Esophagus (tissue), 2 donors: ENCODE measurements at regions not wholly inside any gene's neighbourhood (a gene's known extent, or its start where the extent isn't known, plus 50 kb on each side); places are given as distances from the start of the nearest gene placed in this dataset.
"Not testable (repeated sequence)": the region's sequence is repeated elsewhere in the genome, so short reads cannot be mapped to it uniquely, and the experiment has no call there.

Source experiments
- H3K27ac ChIP-seq, 2 donors: one replicate each; pipeline ENCODE4 v1.5.1; 2013; ENCODE audit warnings: low read depth in 2 of 2, mild to moderate bottlenecking in 2 of 2, inconsistent platforms in 1 of 2, low read length in 1 of 2, moderate library complexity in 1 of 2
- H3K27me3 ChIP-seq, 2 donors: one replicate each; pipeline ENCODE4 v1.6.1; 2013; ENCODE audit warnings: low read length in 2 of 2, control low read depth in 1 of 2, mild to moderate bottlenecking in 1 of 2; ENCODE audit not compliant: insufficient read depth in 2 of 2, control insufficient read depth in 1 of 2
- H3K36me3 ChIP-seq, 2 donors: one replicate each; pipeline ENCODE4 v1.6.1; 2013; ENCODE audit warnings: low read length in 1 of 2; ENCODE audit not compliant: control insufficient read depth in 2 of 2, insufficient read depth in 2 of 2
- H3K4me1 ChIP-seq, 2 donors: one replicate each; pipeline ENCODE4 v1.6.1; 2013; ENCODE audit warnings: low read length in 1 of 2; ENCODE audit not compliant: control insufficient read depth in 2 of 2, insufficient read depth in 2 of 2
- H3K4me3 ChIP-seq, 2 donors: one replicate each; pipeline ENCODE4 v1.5.1; 2013; ENCODE audit warnings: low read length in 2 of 2, mild to moderate bottlenecking in 2 of 2, low read depth in 1 of 2, moderate library complexity in 1 of 2
- H3K9me3 ChIP-seq, 2 donors: one replicate each; pipeline ENCODE4 v1.6.1; 2013; ENCODE audit warnings: mild to moderate bottlenecking in 2 of 2, low read depth in 1 of 2, low read length in 1 of 2, moderate library complexity in 1 of 2; ENCODE audit not compliant: control insufficient read depth in 2 of 2, insufficient read depth in 1 of 2
- WGBS, 2 donors: extraction: QIAGEN DNeasy Blood & Tissue Kit; methylation state at CpG; one replicate each; pipeline ENCODE4 v1.1.7; 2013; 5-methylcytosine and 5-hydroxymethylcytosine counted together
- donor health status: healthy with polysubstance abuse.
- donor health status: Bipolar disorder and iron deficiency.

DNA sequence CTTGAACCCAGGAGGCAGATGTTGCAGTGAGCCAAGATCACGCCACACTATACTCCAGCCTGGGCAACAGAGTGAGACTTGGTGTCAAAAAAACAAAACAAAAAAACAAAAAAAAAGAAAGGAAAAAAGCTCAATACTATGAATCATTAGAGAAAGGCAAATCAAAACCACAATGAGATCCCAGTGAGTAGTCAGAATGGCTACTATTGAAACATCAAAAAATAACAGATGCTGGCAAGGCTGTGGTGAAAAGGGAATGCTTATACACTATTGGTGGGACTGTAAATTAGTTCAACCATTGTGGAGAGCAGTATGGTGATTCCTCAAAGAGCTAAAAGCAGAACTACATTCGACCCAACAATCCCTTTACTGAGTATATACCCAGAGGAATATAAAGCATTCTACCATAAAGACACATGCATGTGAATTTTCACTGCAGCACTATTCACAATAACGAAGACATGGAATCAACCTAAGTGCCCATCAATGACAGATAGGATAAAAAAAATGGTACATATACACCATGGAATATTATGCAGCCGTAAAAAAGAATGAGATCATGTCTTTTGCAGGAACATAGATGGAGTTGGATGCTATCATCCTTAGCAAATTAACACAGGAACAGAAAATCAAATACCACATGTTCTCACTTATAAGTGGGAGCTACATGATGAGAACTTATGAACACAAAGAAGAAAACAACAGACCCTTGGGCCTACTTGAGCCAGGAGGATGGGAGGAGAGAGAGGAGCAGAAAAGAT, 81.9 kb upstream of the ARRDC3 start:
- H3K27ac ChIP-seq = no peak overlapping the region
- no peak overlapping the region for H3K4me3 ChIP-seq
- H3K36me3 ChIP-seq = no peaks in the 10 kb centered on the region
- 93 to 95% methylated on average over 4 of the region's 4 CpGs for WGBS, 2 donors
- H3K27me3 ChIP-seq = no peaks in the 10 kb centered on the region
- H3K4me1 ChIP-seq = no peaks in the 10 kb centered on the region
- H3K9me3 ChIP-seq = no peaks in the 10 kb centered on the region

DNA sequence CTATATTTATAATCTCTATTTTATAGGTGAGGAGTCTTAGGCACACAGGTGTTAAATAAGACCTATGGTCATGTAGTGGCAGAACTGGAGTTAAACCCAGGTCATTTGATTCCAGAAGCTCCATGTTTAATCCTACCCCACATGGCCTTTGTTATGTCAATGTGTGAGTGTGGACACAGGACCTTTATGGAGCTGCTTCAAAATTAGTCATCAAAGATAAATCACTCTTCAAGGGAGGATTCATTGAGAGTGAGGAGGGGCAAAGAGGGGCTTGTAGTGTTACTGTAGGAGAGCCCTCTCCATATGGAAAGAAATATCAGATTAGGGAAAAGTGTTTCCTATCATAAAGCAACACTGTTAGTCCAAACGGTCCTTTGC, 74.6 kb upstream of the ARRDC3 start:
- Histone ChIP-seq H3K27ac (no peak overlapping the region), H3K9me3 (no peaks in the 10 kb centered on the region), H3K27me3 (no peaks in the 10 kb centered on the region), H3K4me1 (no peaks in the 10 kb centered on the region), H3K4me3 (no peak overlapping the region), H3K36me3 (no peaks in the 10 kb centered on the region)
- 89 to 90% methylated on average over 1 of the region's 1 CpG for WGBS, 2 donors

DNA sequence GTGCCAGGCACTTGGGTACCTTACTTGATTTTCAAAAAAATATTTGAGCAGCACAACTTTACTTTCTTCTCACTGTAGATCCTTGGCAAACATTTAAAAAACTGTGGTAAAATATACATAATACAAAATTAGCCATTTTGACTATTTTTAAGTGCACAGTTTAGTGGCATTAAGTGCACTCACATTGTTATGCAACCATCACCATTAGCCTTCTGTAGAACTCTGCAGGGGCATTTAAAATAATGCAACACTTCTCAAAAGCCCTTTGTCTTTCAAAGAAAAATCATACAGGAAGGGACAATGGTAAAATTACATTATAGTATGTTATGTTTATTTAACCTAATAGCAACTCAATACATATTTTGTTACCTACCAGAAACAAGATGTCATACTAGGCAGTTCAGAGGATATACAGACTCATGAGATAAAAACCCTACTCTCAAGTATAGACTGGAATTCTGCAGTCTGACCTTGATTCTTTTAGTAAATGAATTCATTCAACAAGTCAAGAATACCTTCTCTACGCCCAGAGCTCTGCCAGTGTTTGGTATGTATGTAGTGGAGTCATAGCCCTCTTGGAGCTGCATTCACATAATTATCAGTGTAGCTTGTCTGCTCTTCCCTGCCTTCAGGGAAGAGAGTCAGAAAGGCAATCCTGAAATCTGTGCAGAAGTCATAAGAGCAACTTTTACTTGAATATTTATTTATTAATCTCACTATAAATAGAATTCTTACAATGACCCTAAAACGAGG, 74.0 kb upstream of the ARRDC3 start:
- no peak overlapping the region for H3K4me3 ChIP-seq
- WGBS, 2 donors = 56 to 71% methylated on average over 2 of the region's 2 CpGs

GRCh38 chr5:91449083-91449482, 66.0 kb upstream of the ARRDC3 start:
- no peaks in the 10 kb centered on the region for H3K36me3 ChIP-seq
- 79 to 82% methylated on average over 1 of the region's 1 CpG for WGBS, 2 donors
- no peaks in the 10 kb centered on the region for H3K27me3 ChIP-seq
- H3K4me1 ChIP-seq = no peaks in the 10 kb centered on the region
- H3K27ac ChIP-seq = no peak overlapping the region
- no peak overlapping the region for H3K4me3 ChIP-seq
- no peaks in the 10 kb centered on the region for H3K9me3 ChIP-seq

More for the DNA sequence above, 74.0 kb upstream of the ARRDC3 start:
- no peaks in the 10 kb centered on the region for H3K27me3 ChIP-seq
- no peak overlapping the region for H3K27ac ChIP-seq
- H3K9me3 ChIP-seq = no peaks in the 10 kb centered on the region
- H3K4me1 ChIP-seq = no peaks in the 10 kb centered on the region
- no peaks in the 10 kb centered on the region for H3K36me3 ChIP-seq

DNA sequence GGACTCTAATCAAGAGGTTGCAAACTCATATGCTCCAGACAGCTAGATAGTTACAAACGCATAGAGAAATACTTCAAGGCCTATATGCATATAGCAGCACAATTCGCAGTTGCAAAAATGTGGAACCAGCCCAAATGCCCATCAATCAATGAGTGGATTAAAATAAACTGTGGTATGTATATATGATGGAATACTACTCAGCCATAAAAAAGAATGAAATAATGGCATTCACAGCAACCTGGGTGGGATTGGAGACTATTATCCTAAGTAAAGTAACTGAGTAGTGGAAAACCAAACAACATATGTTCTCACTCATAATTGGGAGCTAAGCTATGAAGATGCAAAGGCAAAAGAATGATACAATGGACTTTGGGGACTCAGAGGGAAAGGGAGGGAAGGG, 65.0 kb upstream of the ARRDC3 start:
- not testable (repeated sequence) for H3K27me3 ChIP-seq, H3K27ac ChIP-seq, H3K36me3 ChIP-seq, H3K9me3 ChIP-seq, H3K4me3 ChIP-seq, H3K4me1 ChIP-seq
- WGBS, 2 donors = 97 to 99% methylated on average over 2 of the region's 2 CpGs

DNA sequence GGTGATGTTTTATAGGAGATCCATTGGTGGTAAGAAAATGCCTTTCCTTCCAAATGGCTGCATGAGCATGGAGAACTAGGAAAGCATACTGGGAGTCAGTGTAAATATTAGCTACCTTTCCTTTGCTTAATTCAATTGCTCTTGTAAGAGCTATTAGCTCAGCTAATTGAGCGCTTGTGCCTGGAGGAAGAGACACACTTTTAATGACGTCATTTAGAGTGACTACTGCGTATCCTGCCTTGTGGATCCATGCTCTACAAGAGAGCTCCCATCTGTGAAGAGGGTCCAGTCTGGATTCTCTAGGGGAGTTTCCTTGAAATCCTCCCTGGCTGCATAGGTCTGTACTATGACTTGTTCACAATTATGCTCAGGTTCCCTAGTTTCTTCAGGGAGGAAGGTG, 63.8 kb upstream of the ARRDC3 start:
- not testable (repeated sequence) for H3K4me1 ChIP-seq, H3K27me3 ChIP-seq, H3K27ac ChIP-seq, H3K36me3 ChIP-seq, H3K4me3 ChIP-seq, H3K9me3 ChIP-seq
- WGBS, 2 donors = 78 to 91% methylated on average over 3 of the region's 3 CpGs

- Histone ChIP-seq H3K4me3 (no peak overlapping the region), H3K9me3 (no peaks in the 10 kb centered on the region), H3K27me3 (no peaks in the 10 kb centered on the region), H3K36me3 (no peaks in the 10 kb centered on the region), H3K27ac (no peak overlapping the region), H3K4me1 (no peaks in the 10 kb centered on the region)
- WGBS, 2 donors = 39 to 59% methylated on average over 1 of the region's 1 CpG
These were observed 60.8 kb upstream of the ARRDC3 start for GRCh38 chr5:91443761-91444467.

DNA sequence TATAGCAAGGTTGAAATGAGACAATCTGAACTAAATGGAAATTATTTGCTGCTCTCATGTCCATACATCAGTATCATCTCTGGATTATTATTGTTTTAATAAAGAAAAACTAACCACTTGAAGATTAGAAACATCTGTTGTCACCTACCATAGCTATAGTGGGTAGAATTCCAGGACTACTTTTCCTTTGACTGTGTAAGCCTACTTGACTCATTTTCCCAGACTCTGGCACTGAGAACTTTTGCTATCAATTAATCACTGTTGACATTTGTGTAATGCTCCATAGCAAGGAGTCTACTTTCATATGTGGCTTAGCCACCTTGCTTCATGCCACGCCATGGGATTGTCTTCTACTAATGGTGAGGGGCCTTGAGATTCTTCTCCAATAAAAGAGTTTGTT, 59.9 kb upstream of the ARRDC3 start:
- Histone ChIP-seq H3K4me1 (no peaks in the 10 kb centered on the region), H3K27me3 (no peaks in the 10 kb centered on the region), H3K9me3 (no peaks in the 10 kb centered on the region), H3K36me3 (no peaks in the 10 kb centered on the region), H3K27ac (no peak overlapping the region), H3K4me3 (no peak overlapping the region)
- 76 to 78% methylated on average over 1 of the region's 1 CpG for WGBS, 2 donors

DNA sequence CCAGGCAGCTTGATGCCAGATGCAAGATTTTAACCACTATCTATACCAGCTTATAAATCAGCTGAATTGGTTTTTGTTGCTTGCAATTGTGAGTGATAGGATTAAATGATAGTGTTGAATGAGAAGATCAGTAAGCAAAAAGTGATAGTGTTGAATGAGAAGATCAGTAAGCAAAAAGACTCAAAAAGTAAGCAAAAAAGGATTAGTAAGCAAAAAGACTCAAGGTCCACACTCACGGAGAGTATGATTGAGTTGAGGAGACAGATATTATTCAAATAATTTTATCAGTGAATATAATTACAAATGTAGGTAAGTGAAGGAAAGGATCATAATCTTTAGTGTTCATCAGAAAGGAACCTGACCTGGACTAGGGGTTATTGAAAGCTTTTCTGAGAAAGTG, 58.0 kb upstream of the ARRDC3 start:
- 87 to 92% methylated on average over 1 of the region's 1 CpG for WGBS, 2 donors
- no peaks in the 10 kb centered on the region for H3K36me3 ChIP-seq
- no peaks in the 10 kb centered on the region for H3K27me3 ChIP-seq
- no peaks in the 10 kb centered on the region for H3K4me1 ChIP-seq
- H3K27ac ChIP-seq = no peak overlapping the region
- H3K4me3 ChIP-seq = no peak overlapping the region
- H3K9me3 ChIP-seq = no peaks in the 10 kb centered on the region
